Endometrial microvascular endothelial cells (primary cell): ENCODE measurements at regions not wholly inside any gene's neighbourhood (a gene's known extent, or its start where the extent isn't known, plus 50 kb on each side); places are given as distances from the start of the nearest gene placed in this dataset.
"Not testable (repeated sequence)": the region's sequence is repeated elsewhere in the genome, so short reads cannot be mapped to it uniquely, and the experiment has no call there.

Experiments
- in situ Hi-C: cut with HindIII; loops from 2 replicates; pipeline ENCODE4 v1.10.0; 2017; ENCODE audit warnings: low sequenced_read_pairs, low pct_unique_long_range_greater_than_20kb; ENCODE audit errors: inconsistent ontology term

GRCh38 chr15:62264196-62264595 lies 99.1 kb upstream of the C2CD4B start:
- in situ Hi-C loops, result no loop called here

- in situ Hi-C loops, result no loop called here
These were observed 104.4 kb upstream of the C2CD4B start for GRCh38 chr15:62269504-62269903.

GRCh38 chr15:62270216-62270921 lies 105.3 kb upstream of the C2CD4B start:
- in situ Hi-C loops, result no loop called here

DNA sequence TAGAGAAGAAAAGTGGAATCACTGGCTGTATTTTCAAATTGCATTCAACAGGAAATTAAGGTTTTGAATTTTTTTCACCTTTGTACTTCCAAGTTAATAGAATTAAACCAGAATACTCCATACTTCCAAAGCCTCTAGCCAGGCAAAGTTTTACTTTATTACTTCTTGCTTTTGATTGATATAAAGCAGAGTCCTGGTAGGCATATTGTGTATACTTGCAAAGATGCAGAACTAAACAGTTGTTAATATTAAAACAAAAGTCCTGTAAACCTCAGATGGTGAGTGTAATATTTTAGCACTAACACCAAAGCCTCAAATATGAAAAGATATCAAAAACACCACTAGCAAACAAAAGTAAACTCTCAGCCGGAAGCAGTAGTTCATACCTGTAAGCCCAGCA lies 107.2 kb upstream of the C2CD4B start:
- in situ Hi-C loops, result no loop called here

DNA sequence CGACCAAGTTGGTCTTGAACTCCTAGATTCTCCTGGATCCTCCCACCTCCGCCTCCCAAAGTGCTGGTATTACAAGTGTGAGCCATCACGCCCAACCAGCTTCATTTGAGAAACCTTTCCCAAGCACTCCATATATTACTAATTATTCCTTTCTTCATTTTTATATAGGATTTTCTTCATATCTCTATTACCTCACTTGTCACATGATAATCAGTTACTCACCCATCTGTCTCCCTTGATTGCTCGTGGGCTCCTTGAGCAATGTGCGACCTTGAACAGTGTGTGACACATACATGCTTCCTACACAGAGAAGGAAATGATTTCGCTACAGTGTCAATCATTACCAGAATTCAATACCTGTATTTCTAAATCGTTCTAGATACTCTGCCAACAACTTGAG lies 110.7 kb upstream of the C2CD4B start:
- in situ Hi-C loops, result no loop called here

DNA sequence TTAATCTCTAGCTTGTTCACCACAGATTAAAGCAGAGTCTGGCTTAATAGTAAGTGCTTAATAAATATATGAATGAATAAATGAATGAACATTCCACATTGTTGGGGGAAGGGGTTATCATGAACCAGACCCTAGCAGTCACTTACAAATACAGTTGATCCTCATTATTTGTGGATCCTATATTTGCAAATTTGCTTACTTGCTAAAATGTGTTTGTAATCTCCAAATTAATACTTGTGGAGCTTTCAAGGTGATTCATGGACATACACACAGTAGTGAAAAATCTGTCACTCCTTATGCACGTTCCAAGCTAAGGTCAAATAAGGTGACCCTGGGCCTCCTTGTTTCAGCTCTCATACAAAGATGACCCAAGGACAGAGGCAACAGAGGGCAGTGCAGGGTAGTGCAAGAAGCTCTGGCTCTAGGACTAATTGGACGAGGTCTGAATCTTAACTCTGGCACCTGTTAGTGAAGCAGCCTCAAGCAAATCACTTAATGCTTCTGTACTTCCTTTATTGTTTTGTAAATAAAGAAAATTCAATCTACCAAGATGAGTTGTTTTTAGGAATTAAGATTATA lies 112.8 kb upstream of the C2CD4B start:
- in situ Hi-C loops, result no loop called here

GRCh38 chr15:62278534-62278933 lies 113.4 kb upstream of the C2CD4B start:
- in situ Hi-C loops, result no loop called here

DNA sequence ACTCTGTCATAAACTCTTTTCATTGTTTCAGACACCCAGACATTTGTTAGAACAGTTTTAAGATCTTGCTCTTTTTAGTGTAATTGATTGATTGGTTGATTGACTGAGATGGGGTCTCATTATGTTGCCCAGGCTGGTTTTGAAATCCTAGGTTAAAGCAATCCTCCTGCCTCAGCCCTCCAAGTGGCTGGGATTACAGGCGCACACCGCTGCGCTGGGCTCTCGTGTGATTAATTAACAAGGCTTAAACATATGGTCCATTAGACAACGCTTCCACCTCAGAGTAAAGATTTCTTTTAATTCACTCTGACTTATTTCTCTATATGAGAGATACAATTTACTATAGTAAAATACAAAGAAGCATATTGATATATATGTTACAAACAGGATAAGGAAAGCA lies 114.0 kb upstream of the C2CD4B start:
- in situ Hi-C loops, result no loop called here

- in situ Hi-C loops, result no loop called here
These were observed 115.5 kb upstream of the C2CD4B start for GRCh38 chr15:62280625-62281024.

- in situ Hi-C loops, result not testable (repeated sequence)
These were observed 116.7 kb upstream of the C2CD4B start for GRCh38 chr15:62281801-62282200.

DNA sequence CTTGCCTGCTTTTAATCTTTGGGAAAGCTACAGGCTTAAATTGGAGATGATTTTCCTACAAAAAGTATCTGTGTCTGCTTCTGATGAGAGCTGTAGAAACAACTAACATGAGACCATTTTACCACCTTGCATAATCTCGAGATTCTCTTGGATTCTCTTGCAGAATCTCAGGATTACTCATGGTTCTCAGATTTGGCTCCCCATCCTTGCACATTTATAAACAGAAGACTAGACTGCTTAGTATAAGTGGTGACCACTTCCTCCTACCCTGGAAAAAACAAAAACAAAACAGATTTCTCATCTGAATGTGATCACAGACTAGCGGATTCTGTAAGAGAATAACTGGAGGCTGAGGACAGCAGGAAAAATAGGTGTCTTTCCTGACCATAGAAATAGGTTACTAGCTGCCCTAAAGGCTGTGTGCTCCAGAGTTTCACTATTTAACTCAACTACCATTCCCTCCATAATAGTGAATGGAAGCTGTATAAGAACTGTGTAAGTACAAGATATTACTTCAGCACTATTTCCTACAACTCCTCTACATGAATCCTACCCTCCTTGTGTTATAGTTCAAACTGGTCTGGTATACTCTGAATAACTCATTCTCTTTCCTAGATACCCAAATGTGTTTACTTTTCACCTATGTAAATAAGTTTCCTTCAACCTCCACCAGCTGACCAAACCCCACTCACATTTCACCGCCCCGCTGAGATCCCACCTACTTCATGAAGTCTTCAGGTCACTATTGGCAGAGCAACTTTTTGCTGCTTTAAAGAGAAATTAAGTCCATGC lies 122.2 kb upstream of the C2CD4B start:
- in situ Hi-C loops, result no loop called here

DNA sequence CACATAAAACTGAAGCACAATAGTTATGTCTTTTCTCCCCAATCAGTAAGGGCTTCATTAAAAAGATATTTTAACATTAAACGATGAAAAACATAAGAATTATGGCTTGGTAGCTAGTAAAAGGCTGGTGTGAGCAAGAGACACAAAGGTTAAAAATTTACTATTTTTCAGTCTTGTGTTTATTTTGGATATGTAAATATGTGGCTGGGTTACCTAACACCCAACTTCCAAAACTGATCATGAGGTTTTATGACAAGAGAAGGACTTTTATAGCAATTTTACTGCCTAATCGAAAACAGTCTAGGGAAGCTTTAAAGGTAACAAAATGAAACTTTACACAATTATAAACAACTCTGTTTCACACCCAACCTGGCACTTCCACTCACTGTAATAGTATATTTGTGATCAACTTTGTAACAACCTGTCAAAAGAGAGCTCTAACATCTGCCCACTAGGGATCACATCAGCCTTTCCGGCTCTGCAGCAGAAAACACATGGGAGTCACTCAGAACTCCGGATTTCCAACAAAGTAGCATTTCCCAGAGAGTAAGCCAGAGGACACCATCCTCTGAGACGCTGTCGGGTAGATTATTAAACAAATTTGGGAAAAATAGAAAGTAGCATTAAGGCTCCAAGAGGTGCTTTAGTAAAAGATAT lies 123.4 kb upstream of the C2CD4B start:
- in situ Hi-C loops, result no loop called here

DNA sequence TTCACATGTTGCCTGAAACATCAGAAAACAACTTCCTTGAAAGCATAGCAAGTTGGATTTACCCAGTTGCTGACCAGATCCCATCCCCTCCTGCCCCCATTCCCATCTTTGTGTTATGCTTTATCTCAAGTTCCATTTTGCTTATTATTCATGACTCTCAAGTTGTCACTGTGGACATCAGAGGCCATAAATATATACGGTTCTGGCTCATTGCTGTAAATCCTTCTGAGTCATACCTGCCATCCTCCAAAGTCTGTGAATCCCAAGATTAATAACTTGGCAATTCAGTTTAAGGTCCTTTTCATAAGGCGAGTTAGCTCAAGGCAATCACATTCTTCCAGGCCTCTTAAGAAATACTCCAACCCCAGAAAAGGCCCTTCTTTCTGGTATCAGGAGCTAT lies 126.2 kb upstream of the C2CD4B start:
- in situ Hi-C loops, result no loop called here

DNA sequence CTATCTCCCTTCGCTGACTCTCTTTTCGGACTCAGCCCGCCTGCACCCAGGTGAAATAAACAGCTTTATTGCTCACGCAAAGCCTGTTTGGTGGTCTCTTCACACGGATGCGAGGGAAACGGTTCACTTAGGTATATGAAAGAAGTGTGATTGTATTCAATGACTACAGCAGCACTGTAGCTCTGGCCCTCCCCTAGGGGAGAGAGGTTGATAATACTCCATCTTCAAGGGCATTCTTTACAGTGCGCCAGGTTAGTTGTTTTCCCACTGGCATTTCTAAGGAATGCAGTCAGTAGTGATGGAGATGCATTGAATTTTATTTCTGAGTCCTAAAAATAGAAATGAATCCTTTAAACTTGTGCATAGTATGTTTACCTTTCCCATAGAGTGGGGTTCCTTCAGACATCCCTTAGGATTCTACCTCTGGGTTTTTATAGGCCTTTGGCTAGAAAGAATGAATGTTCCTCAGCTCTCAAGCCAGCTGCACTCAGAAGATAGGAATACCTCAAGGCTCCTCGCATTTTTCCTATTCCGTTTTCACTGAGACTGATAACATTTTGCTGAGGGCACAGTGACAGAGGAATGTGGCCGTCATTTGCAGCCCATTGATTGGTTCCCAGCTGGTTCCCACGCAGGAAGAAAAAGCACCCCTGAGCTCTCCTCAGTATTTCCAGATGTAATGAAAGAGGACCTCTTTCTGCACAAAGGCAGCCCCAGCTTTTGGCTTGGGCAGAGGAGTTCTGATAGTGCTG lies 131.8 kb upstream of the C2CD4B start:
- in situ Hi-C loops, result no loop called here

DNA sequence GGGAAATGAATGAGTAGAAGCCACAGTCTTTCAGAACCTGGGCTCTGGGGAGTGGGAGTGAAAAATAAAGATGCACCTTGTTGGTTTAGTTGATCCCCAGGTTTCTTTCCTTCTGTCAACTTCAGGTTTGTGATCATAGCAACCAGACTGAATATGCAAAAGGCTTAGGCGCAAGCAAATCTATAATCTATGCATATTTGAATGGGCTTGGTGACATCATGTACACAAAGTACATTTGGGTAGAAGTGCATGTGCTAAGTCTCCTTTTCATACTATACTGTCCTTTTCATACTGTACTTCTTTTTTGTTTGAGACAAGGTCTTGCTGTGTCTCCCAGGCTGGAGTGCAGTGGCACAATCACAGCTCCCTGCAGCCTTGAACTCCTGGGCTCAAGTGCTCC lies 132.4 kb upstream of the C2CD4B start:
- in situ Hi-C loops, result no loop called here

- in situ Hi-C loops, result no loop called here
These were observed 132.8 kb upstream of the C2CD4B start for GRCh38 chr15:62297933-62298332.

DNA sequence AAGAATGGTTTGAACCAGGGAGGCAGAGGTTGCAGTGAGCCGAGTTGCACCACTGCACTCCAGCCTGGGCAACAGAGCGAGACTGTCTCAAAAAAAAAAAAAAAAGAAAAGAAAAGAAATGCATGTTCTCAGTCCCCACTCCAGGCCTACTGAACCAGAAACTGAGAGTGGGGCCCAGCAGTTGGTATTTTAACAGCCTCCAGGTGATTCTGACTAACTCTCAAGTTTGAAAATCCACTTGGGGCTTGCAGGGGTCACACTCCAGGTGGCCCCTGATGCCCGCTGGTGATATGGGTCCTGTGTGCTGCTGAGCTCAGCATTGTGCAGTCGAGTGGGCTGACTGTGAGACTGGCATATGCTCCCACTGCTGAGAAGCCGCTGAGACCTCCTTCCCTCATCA lies 133.7 kb upstream of the C2CD4B start:
- in situ Hi-C loops, result no loop called here

DNA sequence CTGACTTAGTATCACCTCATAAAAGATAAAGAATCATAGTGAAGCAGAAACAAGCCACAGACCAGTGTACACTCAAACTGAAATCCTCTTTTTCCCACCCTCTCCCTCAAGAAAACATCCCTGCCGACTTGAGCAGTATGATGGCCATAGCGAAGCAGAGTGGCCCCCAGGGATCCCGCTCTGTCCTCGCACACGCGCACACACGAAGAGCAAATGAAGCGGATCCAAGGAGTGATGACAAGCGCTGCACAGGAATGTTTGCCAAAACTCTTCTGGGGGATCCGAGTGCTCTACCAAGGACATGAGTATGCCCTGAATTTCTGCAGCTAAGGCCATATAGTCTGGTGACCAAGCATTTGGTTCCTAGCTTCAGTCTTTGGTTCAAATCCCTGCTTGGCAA lies 134.5 kb upstream of the C2CD4B start:
- in situ Hi-C loops, result no loop called here

DNA sequence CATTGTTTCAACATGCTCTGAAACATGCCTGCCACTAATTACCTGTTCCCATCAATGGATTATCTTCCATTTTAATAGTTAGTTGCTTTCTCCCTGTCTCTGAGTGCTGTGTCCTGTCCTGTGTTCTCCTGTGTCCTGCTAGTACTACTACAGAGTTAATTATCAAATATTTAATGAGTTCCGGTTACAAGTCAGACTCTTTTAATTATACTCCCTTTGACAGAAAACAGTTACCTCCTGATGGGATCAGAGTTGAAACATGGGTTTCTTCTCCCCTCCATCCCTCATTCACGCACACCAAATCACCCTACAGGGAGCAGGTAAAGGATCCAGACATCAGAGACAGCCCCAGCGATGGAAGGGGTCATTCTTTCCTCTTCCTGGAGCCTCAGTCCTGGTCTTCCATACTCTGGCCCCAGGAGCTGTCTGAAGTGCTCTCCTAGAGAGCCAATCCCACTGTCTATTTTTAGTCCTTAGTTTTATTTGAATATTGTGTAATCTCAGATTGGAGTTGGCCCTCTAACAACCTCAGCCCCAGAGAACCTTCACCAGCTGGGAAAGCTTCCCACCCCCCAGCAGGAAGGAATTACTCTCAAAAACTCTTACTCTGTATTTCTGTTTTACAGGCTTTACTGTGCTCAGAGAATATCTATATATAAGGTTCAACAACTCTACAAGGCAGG lies 137.0 kb upstream of the C2CD4B start:
- in situ Hi-C loops, result no loop called here
